Limb (tissue), 2 donors: ENCODE measurements at regions not wholly inside any gene's neighbourhood (a gene's known extent, or its start where the extent isn't known, plus 50 kb on each side); places are given as distances from the start of the nearest gene placed in this dataset.
"Not testable (repeated sequence)": the region's sequence is repeated elsewhere in the genome, so short reads cannot be mapped to it uniquely, and the experiment has no call there.

Source experiments
- DNase-seq, 2 donors: peaks; one replicate each; pipeline ENCODE4 v3.0.0-alpha.2; 2016; ENCODE audit errors: extremely low spot score in 2 of 2

DNA sequence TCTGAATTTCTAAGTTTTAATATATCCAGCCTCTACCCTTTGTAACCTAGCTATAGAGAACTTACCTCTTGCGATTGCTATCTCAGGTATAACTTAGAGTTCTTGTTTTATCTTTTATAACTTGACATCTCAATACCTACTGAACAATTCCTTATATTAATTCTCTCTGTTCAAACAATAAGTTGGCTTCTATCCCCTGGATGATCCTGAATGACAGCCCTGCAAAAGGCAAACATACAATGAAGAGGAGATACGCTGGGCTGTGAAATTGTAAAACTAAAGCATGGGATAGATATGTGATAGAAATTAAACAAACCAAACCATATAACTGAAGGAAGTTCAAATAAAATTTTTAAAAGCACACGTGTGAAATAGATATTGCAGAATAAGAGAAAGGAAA lies 513.6 kb upstream of the PTCHD4 start:
- DNase-seq = no peak

DNA sequence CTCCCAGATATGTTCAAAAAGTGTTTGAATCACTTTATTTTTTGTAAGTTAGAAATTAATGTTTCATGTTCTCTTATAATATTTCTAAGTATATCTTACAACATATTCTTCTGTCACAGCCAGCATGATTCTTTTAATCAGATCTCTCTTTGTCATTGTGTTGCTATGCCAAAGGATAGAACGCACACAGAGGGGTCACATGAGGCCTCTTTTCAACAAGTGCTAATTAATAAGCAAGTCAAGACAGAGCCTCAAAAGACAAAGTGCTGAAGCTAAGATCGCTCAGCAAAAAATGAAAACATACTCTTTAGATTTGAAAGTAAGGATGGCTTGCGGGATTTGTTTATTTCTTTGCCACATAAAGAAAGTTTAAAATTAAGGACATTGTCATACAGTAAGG lies 508.8 kb upstream of the PTCHD4 start:
- DNase-seq = no peak

DNA sequence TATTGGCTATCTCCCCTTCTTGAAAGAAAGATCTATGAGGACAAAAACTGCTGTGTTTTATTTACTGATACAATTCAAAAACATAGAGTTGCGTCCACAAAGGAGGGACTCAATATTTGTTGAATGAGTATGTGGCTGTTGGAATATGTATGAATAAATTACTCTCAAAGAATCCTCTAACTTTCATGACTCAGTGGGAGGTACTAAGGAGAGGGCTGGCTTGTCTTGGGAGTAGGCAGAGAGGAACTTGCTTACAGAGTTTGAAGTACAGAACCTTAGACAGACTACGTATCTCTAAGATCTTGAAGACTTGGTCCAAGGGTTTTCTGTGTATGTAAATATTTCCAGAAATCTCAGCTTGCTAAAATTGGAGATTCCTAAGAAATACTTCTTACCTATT lies 504.0 kb upstream of the PTCHD4 start:
- DNase-seq = no peak

DNA sequence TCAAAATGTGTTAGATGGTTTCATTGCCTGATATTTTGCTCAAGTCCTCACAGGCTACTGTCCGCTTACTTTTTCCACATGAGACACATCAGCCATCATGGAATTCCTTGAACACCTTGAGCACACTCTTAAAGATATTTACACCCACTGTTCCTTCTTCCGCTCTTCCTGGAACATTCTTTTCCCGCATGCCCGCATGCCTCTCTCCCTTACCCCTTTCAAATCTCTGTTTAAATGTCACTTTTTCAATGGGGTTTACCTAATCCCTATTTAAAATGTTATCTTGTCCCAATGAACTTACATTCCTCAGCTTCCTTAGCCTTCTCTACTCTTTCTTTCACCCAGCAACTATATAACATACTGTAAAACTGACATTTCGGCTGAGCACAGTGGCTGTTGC lies 503.3 kb upstream of the PTCHD4 start:
- no peak for DNase-seq

DNA sequence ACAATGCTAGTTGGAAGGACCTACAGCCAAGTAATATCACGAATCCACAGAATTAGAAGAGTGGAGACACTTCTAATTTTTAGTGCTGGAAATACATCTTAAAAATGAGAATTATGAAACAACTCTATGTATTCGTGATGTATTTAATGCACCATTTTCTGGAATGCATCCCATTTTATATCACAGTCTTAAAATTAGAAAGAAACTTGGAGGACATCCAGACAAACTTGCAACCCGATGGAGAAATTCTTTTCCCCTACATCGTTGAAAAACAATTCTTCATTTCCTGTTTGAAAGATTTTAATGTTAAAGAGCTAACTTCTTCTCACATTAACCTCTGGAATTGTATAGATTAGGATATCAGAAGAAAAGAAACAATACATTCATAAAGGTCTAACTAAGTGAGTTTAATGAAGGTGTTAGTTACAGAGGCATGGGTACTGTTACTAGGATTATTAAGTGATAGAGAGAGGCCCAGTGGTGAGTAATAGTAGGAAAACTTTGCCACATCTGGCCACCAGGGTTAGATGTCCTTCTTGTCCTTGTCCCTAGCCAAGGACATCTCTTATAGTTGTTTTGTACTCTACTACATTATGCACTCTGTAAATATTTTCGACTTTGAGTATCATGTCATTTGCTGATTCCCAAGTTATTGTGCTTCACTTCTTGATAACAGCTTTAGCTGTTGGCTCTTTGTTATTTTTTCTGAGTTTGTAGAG lies 502.4 kb upstream of the PTCHD4 start:
- peak in 1 of 2 donors; percentile 13 for DNase-seq

DNA sequence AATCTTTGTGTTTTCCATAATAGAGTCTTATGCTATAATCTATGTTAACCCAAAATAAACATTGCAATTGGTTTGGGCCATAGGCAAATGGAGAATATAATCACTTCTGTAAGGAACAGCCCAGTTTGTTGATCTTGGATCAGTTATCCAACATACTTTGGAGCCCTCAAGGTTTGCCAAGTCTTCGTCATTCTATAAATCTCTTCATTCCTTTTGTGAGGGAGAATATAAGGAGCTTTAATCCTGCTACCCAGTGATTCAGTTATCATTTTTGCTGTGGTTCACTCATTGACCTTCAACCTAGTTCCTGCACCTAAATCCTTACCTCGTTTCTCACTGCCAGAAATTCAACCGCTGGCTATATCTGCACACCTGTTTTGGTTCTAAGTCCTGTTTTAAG lies 500.3 kb upstream of the PTCHD4 start:
- no peak for DNase-seq

DNA sequence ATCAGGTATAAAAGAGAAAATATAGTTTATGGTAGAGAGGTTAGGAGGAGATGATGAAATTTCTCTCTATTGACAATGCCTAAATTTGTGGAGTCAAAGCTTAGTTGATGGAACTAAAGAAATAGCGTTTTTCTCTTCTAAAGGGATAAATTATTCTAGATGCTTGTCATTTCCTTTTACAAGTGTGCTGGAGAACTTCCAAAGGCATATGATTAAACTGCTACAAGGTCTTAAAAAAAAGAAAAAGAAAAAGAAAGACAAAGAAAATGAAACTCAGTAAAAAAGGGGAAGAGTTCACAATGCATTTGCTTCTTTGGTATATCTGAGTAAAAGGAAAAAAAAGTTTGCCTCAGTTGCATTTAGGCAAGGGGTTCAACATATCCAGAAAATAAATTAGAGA lies 499.8 kb upstream of the PTCHD4 start:
- no peak for DNase-seq

DNA sequence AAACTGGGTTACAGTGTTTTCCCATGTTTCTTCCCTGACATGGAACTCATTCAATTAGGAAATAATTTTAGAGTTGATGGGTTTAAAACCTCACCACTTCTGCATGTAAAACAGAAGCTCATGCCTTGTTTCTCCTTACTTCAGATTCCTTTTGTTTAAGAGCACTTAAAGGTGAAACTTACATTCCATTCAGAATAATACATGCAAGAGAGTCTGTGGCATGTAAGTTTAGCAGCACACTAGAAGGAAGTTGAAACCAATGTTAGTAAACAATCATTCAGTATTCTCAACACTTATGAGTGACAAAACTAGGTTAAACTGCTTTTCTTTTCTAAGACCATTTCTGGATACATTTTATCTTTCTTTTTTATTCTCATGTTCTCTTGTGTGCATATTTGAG lies 495.6 kb upstream of the PTCHD4 start:
- no peak for DNase-seq

DNA sequence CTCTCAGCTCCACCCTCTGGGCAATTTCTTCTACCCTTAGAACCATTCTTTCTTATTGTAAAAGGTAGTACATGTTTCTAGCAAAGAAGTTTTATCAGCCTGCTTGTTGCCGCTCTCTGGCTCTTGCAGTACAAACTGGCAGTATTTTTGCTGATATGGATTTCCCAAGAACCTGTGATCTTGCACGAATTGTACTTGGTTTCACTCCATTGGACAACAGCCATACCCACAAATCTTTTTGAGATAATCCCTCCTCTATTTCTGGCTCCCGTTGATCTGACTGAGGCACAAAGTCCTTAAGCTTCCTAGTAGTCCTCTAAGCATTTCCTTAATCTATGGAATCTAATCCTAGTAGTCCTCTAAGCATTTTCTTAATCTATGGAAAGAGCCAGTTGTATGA lies 487.0 kb upstream of the PTCHD4 start:
- no peak for DNase-seq

DNA sequence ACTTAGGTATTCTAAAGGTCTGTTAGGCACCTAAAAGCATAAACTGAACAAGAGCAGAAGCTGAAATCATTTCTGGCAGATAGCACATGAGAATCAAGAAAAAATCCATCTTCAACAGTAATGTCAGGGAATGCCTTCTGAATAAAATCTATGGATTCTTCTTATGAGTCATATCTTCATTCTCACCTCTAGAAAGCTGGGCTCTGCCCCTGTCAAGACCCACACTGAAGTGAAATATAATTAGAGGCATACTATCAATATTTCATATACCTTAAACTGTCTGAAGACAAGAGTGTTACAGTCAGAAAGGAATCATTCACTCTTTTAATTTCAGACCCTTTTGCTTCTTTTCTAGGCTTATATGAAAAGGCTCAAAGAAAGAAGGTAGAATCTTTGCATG lies 485.8 kb upstream of the PTCHD4 start:
- no peak for DNase-seq

DNA sequence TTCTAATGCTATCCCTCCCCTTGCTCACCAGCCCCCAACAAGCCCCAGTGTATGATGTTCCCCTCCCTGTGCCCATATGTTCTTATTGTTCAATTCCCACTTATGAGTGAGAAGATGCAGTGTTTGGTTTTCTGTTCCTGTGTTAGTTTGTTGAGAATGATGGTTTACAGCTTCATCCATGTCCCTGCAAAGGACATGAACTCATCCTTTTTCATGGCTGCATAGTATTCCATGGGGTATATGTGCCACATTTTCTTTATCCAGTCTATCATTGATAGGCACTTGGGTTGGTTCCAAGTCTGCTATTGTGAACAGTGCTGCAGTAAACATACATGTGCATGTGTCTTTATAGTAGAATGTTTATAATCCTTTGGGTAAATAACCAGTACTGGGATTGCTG lies 480.2 kb upstream of the PTCHD4 start:
- DNase-seq = not testable (repeated sequence)

DNA sequence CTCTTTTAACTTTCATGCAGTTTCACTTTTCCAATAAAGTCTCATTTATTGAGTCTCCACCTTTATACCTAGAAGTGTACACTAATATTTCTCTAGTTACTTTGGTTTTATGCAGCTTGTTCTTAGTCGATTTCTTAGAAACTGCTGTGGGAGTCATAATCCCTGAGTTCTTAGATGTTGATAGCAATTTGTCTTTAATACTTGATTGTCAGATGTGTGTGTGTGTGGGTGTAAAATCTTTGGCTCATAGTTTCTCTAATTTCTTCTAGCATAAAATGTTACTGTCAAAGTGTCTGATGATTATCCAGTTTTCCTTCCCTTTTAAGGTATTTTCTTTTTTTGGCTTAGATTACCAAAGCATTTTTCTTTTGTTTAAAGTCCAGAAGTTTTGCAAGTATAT lies 473.8 kb upstream of the PTCHD4 start:
- DNase-seq = no peak

DNA sequence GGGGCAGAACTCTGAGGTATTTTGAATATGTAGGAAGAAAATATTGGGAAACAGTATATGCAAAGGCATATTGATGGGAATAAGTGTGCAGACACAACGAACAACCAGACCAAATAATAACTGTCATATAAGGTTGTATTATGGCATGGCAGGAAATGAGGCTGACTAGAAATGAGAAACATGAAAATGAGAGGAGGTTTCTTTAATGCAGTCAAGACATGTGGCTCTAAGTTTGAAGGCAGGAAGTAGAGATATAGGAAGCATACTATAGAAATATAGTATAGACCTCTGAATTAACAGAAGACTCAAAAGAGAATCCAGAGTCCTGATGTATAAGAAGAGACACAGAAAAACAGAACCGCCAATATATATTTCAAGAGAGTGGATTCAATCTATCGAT lies 459.7 kb upstream of the PTCHD4 start:
- DNase-seq = no peak

DNA sequence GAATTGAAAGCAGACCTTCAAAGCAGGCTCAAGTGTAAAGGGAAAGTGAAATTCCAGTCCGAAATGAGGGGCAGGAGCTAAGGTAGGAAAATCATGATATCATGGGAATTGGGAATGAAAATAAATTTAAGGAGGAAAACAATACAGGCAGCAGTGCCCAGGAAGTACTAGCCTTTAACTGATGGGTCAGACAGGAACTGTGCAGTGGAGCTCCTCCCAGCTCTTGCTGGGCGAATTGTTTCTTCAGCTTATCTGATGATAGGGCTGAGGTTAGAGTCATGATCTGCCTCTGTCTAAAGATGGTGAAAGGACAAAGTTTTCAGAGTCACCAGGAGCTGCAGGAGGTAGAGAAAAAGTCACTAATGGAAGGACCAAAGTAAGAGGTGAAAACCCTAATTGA lies 457.9 kb upstream of the PTCHD4 start:
- no peak for DNase-seq

DNA sequence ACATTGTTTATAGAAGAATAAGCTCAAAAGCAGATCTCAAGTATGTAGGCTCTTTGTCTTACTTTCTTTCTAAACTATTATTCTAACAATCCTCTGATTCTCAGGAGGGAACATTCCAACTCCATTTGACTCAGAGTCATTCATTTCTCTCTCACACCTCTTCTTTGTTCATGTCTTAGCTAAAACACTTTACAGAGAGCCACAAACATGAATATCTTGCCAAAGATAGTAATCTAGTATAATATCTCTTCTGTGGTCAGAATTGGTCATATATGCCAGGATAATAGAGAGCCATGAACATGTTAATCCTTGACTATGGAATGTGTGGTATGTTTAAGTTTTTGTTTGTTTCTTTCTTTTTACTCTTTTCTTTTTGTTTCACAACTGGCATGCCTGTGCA lies 456.0 kb upstream of the PTCHD4 start:
- DNase-seq = no peak

DNA sequence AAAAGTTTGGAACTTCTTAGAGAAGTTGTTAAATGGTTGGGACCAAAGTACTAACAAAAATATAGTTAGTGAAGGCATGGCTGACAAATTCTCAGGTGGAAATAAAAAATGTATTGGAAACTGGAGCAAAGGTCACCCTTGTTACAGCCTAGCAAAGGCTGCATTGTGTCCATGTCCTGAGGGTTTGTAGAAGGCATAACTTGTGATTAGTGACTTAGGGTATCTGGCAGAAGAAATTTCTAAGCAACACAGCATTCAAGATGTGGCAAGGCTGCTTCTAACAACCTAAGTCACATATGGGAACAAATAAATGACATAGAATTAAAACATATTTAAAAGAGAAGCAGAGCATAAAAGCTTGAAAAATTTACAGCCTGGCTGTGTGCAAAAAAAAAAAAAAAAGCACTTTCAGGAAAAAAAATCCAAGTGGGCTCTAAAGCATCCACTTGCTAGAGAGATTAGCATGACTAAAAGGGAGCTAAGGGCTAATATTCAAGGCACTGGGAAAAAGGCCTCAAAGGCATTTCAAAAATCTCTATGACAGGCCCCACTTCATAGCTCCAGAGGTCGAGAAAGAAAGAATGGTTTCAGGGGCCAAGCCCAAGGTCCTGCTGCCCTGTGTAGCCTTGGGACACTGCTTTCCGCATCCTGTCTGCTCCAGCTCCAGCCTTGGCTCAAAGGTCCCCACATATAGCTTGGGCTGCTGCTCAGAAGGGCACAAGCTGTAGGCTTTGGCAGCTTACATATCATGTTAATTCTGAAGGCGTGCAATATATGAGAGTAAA lies 453.2 kb upstream of the PTCHD4 start:
- no peak for DNase-seq

DNA sequence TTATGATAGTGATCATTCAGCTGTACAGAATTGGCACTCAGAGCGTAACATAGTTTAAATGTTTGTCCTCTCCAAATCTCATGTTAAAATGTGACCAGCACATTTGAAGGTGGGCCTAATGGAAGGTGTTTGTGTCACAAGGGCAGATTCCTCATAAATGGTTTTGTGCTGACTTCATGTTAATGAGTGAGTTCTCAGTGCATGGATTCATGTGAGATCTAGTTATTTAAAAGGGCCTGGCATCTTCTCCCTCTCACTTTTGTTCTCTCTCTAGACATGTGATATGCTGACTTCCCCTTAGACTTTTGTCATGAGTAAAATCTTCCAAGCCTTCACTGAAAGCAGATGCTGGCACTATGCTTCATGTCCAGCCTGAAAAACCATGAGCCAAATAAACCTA lies 452.4 kb upstream of the PTCHD4 start:
- no peak for DNase-seq

DNA sequence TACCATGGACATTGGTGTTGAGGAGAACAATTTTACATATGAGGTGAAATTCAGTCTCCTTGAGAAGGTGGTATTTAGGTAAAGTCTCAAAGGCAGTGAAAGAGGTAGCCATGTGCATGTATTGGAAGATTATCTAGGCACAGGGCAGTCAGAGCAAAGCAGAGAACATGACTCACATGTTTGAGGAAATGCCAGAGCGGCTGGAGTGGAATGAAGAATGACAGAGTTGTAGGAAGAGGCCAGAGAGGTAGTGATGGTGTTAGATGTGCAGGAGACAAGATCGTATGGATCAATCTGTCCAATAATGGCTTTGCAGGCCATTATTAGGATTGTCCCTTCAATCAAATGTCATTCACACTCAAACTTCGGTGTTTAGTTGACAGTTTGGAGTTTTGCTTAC lies 449.4 kb upstream of the PTCHD4 start:
- no peak for DNase-seq

DNA sequence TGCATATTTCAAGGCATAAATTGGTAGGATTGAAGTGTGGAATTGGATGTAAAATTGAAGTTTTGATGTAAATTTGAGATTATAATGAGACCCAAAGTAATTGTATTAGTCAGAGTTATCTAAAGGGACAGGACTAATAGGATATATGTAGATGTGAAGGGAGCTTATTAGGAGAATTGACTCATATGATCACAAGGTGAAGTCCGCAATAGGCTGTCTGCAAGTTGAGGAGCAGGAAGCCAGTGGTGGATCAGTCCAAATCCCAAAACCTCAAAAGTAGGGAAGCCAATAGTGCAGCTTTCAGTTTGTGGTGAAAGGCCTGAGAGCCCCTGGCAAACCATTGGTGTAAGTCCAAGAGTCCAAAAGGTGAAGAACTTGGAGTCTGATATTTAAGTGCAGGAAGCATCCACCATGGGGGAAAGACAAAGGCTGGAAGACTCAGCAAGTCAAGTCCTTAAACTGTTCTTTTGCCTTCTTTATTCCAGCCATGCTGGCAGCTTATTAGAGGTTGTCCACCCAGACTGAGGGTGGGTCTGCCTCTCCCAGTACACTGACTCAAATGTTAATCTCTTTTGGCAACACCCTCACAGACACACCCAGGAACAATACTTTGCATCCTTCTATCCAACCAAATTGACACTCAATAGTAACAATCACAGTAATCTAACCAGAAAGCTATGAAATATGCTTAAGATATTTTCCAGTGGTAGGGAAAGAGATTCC lies 442.6 kb upstream of the PTCHD4 start:
- DNase-seq = no peak

DNA sequence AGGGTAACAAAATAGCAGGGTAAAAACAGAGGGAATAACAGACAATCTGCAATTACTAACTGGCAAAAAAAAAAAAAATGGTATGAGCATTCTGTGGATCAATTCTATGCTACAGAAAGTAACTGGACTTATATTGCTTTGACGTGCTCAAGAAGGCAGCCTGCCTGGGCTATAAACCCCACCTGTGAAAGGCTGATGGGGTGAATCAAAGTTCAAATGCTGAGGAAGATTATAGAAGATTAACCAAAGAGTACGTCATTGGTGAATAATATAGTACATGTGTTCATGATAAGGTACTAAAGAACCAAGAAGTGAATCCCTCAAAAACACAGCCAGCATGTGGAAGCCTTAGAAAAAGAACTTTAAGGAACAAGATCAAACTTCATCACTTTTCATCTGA lies 441.9 kb upstream of the PTCHD4 start:
- DNase-seq = no peak

DNA sequence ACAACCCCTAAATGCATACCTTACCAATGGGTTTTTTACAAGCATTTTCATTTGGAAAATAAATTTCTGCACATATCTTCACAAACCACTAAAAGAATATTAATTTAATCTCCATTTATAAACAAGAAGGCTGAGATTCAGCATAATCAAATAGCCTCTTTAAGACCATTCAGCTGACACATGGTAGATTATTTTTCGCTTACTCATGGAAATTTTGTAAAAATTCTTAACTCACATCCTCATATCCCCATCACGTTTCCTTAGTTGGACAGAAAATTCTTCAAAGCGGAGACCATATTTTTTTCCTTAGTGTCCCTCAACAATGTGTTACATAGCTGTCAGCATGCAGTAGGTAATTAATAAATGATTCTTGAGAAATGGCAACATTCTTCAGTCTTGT lies 439.6 kb upstream of the PTCHD4 start:
- DNase-seq = no peak

DNA sequence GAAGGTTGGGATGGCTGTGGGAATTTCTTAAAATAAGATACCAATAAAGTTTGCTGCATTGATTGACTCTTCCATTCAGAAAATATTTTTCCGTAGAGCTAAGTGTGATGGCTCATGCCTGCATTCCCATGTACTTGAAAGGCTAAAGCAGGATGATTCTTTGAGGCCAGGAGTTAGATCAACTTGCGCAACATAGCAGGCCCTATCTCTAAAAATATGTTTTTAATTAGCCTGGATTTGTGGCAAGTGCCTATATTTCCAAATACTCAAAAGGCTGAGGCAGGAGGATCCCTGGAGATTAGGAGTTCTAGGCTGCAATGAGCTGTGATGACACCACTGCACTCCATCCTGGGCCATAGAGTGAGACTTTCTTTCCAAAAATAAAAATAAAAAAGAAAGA lies 431.2 kb upstream of the PTCHD4 start:
- no peak for DNase-seq

DNA sequence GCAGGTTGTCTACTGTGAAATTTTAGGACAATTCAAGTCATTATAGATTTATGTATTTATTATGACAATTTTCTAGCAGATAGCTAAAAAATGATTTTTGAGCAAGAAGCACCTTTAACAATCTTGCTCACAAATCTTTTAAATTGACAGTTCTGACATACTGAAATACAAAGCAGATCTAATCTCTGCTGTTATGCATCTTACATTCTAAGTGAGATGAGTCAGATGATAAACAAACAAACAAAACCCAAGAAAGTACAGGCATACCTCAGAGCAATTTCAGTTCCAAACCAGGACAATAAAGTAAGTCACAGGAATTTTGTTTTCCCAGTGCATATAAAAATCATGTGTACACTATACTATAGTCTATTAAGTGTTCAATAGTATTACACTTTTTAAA lies 430.7 kb upstream of the PTCHD4 start:
- no peak for DNase-seq
